ENCODE measurements at regions not wholly inside any gene's neighbourhood (a gene's known extent, or its start where the extent isn't known, plus 50 kb on each side); places are given as distances from the start of the nearest gene placed in this dataset.

GRCh38 chrX:142663330-142664095 lies 362.2 kb upstream of the SPANXN4 start:
- TF ChIP-seq CTCF (IDR thresholded peaks at IDR 0.05), result peak in 2 of 6 experiments; percentile 23 to 30
- no peak for TF ChIP-seq POLR2A (IDR thresholded peaks at IDR 0.05)
